Effector memory CD4-positive, alpha-beta T cell (primary cell): ENCODE measurements at regions not wholly inside any gene's neighbourhood (a gene's known extent, or its start where the extent isn't known, plus 50 kb on each side); places are given as distances from the start of the nearest gene placed in this dataset.

Experiments
- DNase-seq, 3 donors: peaks; one replicate each; pipeline ENCODE4 v3.0.0-alpha.2; 2020
- H3K27ac ChIP-seq: 2 replicates; pipeline ENCODE4 v1.7.0; 2013; ENCODE audit warnings: mild to moderate bottlenecking, low read length, moderate library complexity; ENCODE audit not compliant: insufficient read depth, poor library complexity, severe bottlenecking
- H3K27me3 ChIP-seq: replicated peaks from 2 replicates; pipeline ENCODE4 v1.7.0; 2013; ENCODE audit warnings: mild to moderate bottlenecking, low read length; ENCODE audit not compliant: insufficient read depth, control insufficient read depth, poor library complexity, severe bottlenecking
- H3K36me3 ChIP-seq: 2 replicates; pipeline ENCODE4 v1.7.0; 2013; ENCODE audit warnings: mild to moderate bottlenecking, low read length, moderate library complexity; ENCODE audit not compliant: control insufficient read depth, insufficient read depth
- H3K4me1 ChIP-seq: 2 replicates; pipeline ENCODE4 v1.7.0; 2013; ENCODE audit warnings: low read length, mild to moderate bottlenecking; ENCODE audit not compliant: control insufficient read depth, insufficient read depth, poor library complexity, severe bottlenecking
- H3K4me3 ChIP-seq: 2 replicates; pipeline ENCODE4 v1.7.0; 2013; ENCODE audit warnings: low read length, low read depth, mild to moderate bottlenecking; ENCODE audit not compliant: insufficient read depth, poor library complexity, severe bottlenecking
- H3K9me3 ChIP-seq: 2 replicates; pipeline ENCODE4 v1.7.0; 2013; ENCODE audit warnings: mild to moderate bottlenecking, low read length, moderate library complexity; ENCODE audit not compliant: control insufficient read depth

DNA sequence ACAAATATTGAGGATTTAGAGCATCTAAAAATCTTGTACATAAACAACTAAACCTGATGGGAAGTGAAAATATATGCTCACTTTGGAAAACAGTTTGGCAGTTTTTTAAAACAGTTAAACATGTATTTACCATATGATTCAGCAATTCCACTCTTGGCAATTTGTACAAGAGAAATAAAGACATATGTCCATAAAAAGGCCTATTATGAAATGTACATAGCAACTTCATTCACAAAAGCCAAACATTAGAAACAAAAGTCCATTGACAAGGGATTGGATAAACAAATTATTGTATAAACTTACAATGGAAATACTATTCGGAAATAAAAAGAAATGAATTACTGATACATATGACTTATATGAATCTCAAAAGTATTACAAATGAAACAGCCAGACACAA, 196.2 kb upstream of the SLC24A2 start:
- H3K27ac ChIP-seq = no peak overlapping the region

GRCh38 chr9:19976226-19976625, 187.4 kb upstream of the SLC24A2 start:
- Histone ChIP-seq H3K27ac (no peak overlapping the region), H3K27me3 (no peaks in the 10 kb centered on the region), H3K4me3 (no peak overlapping the region), H3K36me3 (no peaks in the 10 kb centered on the region), H3K9me3 (no peaks in the 10 kb centered on the region), H3K4me1 (peaks cover 6% of the 10 kb centered on the region)
- no peak for DNase-seq

More for the DNA sequence above, 196.2 kb upstream of the SLC24A2 start:
- no peaks in the 10 kb centered on the region for H3K9me3 ChIP-seq
- H3K36me3 ChIP-seq = no peaks in the 10 kb centered on the region
- no peaks in the 10 kb centered on the region for H3K27me3 ChIP-seq
- H3K4me3 ChIP-seq = no peak overlapping the region
- no peaks in the 10 kb centered on the region for H3K4me1 ChIP-seq
- DNase-seq = no peak

- Histone ChIP-seq H3K4me3 (no peak overlapping the region), H3K27me3 (no peaks in the 10 kb centered on the region), H3K9me3 (no peaks in the 10 kb centered on the region), H3K27ac (no peak overlapping the region), H3K36me3 (no peaks in the 10 kb centered on the region), H3K4me1 (peaks cover 6% of the 10 kb centered on the region)
- no peak for DNase-seq
Observed at GRCh38 chr9:19975499-19975898, 186.7 kb upstream of the SLC24A2 start.

GRCh38 chr9:19969721-19970120, 180.9 kb upstream of the SLC24A2 start:
- Histone ChIP-seq H3K27me3 (no peaks in the 10 kb centered on the region), H3K36me3 (no peaks in the 10 kb centered on the region), H3K4me3 (no peak overlapping the region), H3K4me1 (no peaks in the 10 kb centered on the region), H3K9me3 (no peaks in the 10 kb centered on the region), H3K27ac (no peak overlapping the region)
- DNase-seq = no peak

DNA sequence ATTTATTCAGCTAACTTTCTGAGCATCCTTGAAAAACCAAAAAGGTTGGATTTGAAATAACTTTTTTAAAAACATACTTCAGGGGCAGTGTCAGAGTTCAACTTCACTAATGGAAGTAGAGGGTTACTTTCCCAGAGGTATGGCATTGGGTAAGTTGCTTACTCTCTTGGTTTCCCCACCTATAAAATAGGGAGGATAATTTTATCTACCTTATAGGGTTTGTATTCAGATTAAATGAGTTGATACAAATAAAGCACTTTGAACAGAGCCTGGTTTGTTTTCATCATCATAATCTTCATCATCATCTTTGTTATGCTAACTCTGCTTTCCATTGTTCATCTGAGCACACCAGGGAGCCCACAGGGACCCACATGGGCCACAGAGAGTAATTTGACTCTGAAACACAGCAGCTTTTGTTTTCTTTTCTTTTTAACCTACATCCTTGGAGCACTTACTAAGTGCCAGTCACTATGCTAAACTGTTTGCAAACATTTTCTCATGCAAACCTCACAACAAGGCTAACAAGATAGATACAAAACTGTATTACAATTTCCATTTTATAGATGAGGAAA, 179.1 kb upstream of the SLC24A2 start:
- Histone ChIP-seq H3K9me3 (no peaks in the 10 kb centered on the region), H3K27me3 (no peaks in the 10 kb centered on the region), H3K27ac (no peak overlapping the region), H3K36me3 (no peaks in the 10 kb centered on the region), H3K4me1 (no peaks in the 10 kb centered on the region), H3K4me3 (no peak overlapping the region)
- no peak for DNase-seq

GRCh38 chr9:19967216-19967887, 178.5 kb upstream of the SLC24A2 start:
- H3K9me3 ChIP-seq = no peaks in the 10 kb centered on the region
- no peak overlapping the region for H3K27ac ChIP-seq
- H3K27me3 ChIP-seq = no peaks in the 10 kb centered on the region
- no peak overlapping the region for H3K4me3 ChIP-seq
- H3K4me1 ChIP-seq = no peaks in the 10 kb centered on the region
- no peak for DNase-seq
- no peaks in the 10 kb centered on the region for H3K36me3 ChIP-seq

DNA sequence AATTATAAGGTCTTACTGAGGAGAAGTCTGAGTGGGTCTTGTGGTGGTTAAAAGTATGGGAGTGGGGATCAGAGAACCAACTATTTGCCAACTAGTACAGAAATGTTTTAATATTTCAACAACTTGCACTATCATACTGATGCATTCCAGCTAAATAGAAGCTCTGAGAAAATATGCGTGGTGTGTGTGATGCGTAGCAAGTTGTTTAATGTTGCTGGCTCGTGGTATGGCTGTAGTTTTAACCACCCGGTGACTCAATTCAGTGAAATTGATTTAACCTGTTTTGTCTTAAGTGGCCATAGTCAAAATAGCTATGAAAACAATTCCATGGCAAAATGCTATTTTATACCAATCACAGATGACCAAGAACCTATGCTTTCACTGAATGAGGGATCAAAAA, 176.5 kb upstream of the SLC24A2 start:
- Histone ChIP-seq H3K4me3 (no peak overlapping the region), H3K9me3 (no peaks in the 10 kb centered on the region), H3K27ac (no peak overlapping the region), H3K27me3 (no peaks in the 10 kb centered on the region), H3K36me3 (no peaks in the 10 kb centered on the region), H3K4me1 (no peaks in the 10 kb centered on the region)
- DNase-seq = no peak

- no peak for DNase-seq
Observed at GRCh38 chr9:19947996-19948395, 159.2 kb upstream of the SLC24A2 start.

GRCh38 chr9:19946441-19947109, 157.7 kb upstream of the SLC24A2 start:
- Histone ChIP-seq H3K9me3 (no peaks in the 10 kb centered on the region), H3K4me1 (no peaks in the 10 kb centered on the region), H3K4me3 (no peak overlapping the region), H3K36me3 (no peaks in the 10 kb centered on the region), H3K27me3 (no peaks in the 10 kb centered on the region), H3K27ac (no peak overlapping the region)
- no peak for DNase-seq

More at GRCh38 chr9:19947996-19948395, 159.2 kb upstream of the SLC24A2 start:
- H3K9me3 ChIP-seq = no peaks in the 10 kb centered on the region
- H3K27me3 ChIP-seq = no peaks in the 10 kb centered on the region
- no peak overlapping the region for H3K4me3 ChIP-seq
- no peaks in the 10 kb centered on the region for H3K36me3 ChIP-seq
- no peak overlapping the region for H3K27ac ChIP-seq
- H3K4me1 ChIP-seq = no peaks in the 10 kb centered on the region

DNA sequence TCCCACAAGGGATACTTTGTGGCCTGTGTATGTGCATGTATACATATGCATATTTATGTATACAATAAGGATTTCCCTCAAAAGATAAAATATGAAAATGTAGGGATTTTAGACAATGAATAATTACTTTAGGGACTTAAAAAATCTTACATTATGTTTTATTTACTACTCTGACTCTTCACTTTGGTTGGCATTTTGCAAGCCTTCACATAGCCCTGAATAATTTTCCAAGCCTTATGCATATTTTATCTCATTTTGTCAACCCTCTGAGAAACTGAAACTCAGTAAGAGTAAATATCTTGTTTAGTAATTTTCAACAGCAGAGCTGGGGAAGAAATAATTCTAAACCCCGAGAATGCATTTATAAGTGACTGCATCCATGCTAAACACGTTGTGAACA, 153.0 kb upstream of the SLC24A2 start:
- H3K27ac ChIP-seq = no peak overlapping the region
- no peak overlapping the region for H3K4me3 ChIP-seq
- no peak for DNase-seq
- no peaks in the 10 kb centered on the region for H3K27me3 ChIP-seq
- no peaks in the 10 kb centered on the region for H3K9me3 ChIP-seq
- H3K4me1 ChIP-seq = no peaks in the 10 kb centered on the region
- H3K36me3 ChIP-seq = no peaks in the 10 kb centered on the region
